Endothelial cell of umbilical vein (primary cell): ENCODE measurements at regions not wholly inside any gene's neighbourhood (a gene's known extent, or its start where the extent isn't known, plus 50 kb on each side); places are given as distances from the start of the nearest gene placed in this dataset.

Source experiments
- BruUV-seq: library from RNA; stranded (reverse); fragments of 400-500 nt; replicated peaks from 2 replicates; lab custom pipeline; 2021; lab: Mats Ljungman, UMichigan
- CTCF ChIA-PET: fragments of 300-600, 350-600 bp; sonication (Branson Sonifier 250); formaldehyde crosslinking; loops from one replicate; lab custom pipeline; 2021; ENCODE audit warnings: antibody characterized with exemption, inconsistent platforms; lab: Charles Lee
- POLR2A ChIA-PET: fragments of 300-600, 350-600 bp; sonication (Branson Sonifier 250); formaldehyde crosslinking; loops from one replicate; lab custom pipeline; 2021; ENCODE audit warnings: antibody characterized with exemption, inconsistent platforms; lab: Charles Lee
- DNase-seq: peaks from one replicate; pipeline ENCODE4 v3.0.0-alpha.2; 2011; ENCODE audit warnings: low read depth, low spot score
- FAIRE-seq: peaks from 2 replicates; lab custom pipeline; 2011; peaks lifted over from hg19 to GRCh38; lab: Jason Lieb, UNC
- H2AFZ ChIP-seq: 2 replicates; pipeline ENCODE4 v1.6.0; 2012; ENCODE audit warnings: low read depth, low read length, control low read depth, inconsistent platforms
- H3K27ac ChIP-seq: 2 replicates; pipeline ENCODE4 v1.5.1; 2011; ENCODE audit warnings: low read depth, mild to moderate bottlenecking, control low read depth, low read length, moderate library complexity; ENCODE audit not compliant: insufficient read depth
- H3K27me3 ChIP-seq, 2 experiments: 2 replicates each; pipeline versions ENCODE4 v1.6.0 to v1.6.1; 2011; ENCODE audit warnings: low read length in 2 of 2, mixed read lengths in 1 of 2; ENCODE audit not compliant: control insufficient read depth in 2 of 2, insufficient read depth in 2 of 2
- H3K36me3 ChIP-seq, 2 experiments: 2 replicates in 1 of 2; 3 replicates in 1 of 2; pipeline ENCODE4 v1.5.1; 2011; ENCODE audit warnings: low read length in 2 of 2, mild to moderate bottlenecking in 1 of 2, moderate library complexity in 1 of 2; ENCODE audit not compliant: control insufficient read depth in 2 of 2, insufficient read depth in 2 of 2; ENCODE audit errors: extremely low read depth in 1 of 2
- H3K4me1 ChIP-seq: 3 replicates; pipeline ENCODE4 v1.5.1; 2011; ENCODE audit warnings: mild to moderate bottlenecking, low read length; ENCODE audit not compliant: control insufficient read depth, insufficient read depth; ENCODE audit errors: extremely low read depth
- H3K4me2 ChIP-seq: 2 replicates; pipeline ENCODE4 v1.6.1; 2011; ENCODE audit warnings: low read length, control low read depth, mixed read lengths; ENCODE audit not compliant: insufficient read depth
- H3K4me3 ChIP-seq, 3 experiments: fragments of 200-600 bp in 1 of 3; sonication (generic), shearing (Covaris generic) in 1 of 3; replicated peaks in 1 of 3; 2 replicates each; pipeline ENCODE4 v1.5.1; 2011 to 2016; ENCODE audit warnings: control low read depth in 3 of 3, low read length in 3 of 3, mild to moderate bottlenecking in 2 of 3, inconsistent platforms in 1 of 3, low read depth in 1 of 3, moderate library complexity in 1 of 3; ENCODE audit not compliant: insufficient read depth in 1 of 3
- H3K79me2 ChIP-seq: 2 replicates; pipeline ENCODE4 v1.6.0; 2012; ENCODE audit warnings: low read length, inconsistent platforms; ENCODE audit not compliant: control insufficient read depth, insufficient read depth
- H3K9ac ChIP-seq: replicated peaks from 2 replicates; pipeline ENCODE3; 2011; ENCODE audit warnings: low read length, control low read depth; ENCODE audit not compliant: insufficient read depth; ENCODE audit errors: extremely low read depth
- H3K9me1 ChIP-seq: replicated peaks from 3 replicates; pipeline ENCODE4 v1.6.0; 2011; ENCODE audit warnings: mild to moderate bottlenecking, low read length; ENCODE audit not compliant: control insufficient read depth, insufficient read depth; ENCODE audit errors: extremely low read depth
- H3K9me3 ChIP-seq: replicated peaks from 2 replicates; pipeline ENCODE4 v1.5.1; 2012; ENCODE audit warnings: low read length, inconsistent platforms; ENCODE audit not compliant: control insufficient read depth, insufficient read depth
- H4K20me1 ChIP-seq: replicated peaks from 2 replicates; pipeline ENCODE3; 2011; ENCODE audit warnings: mild to moderate bottlenecking, low read length; ENCODE audit not compliant: control insufficient read depth, insufficient read depth; ENCODE audit errors: extremely low read depth
- EZH2 ChIP-seq: IDR thresholded peaks from 2 replicates; pipeline ENCODE4 v1.6.1; 2012; ENCODE audit warnings: borderline replicate concordance, low read depth, mild to moderate bottlenecking, moderate library complexity, low read length, inconsistent platforms; ENCODE audit not compliant: severe bottlenecking
- FOS ChIP-seq: IDR thresholded peaks from 2 replicates; pipeline ENCODE4 v1.6.1; 2011; ENCODE audit warnings: mild to moderate bottlenecking, low read length, moderate library complexity, borderline replicate concordance; ENCODE audit not compliant: insufficient read depth
- GATA2 ChIP-seq: IDR thresholded peaks from 2 replicates; pipeline ENCODE4 v1.7.0; 2011; ENCODE audit warnings: low read depth, mild to moderate bottlenecking, moderate library complexity, mixed read lengths, low read length; ENCODE audit not compliant: insufficient read length, insufficient read depth
- JUN ChIP-seq: IDR thresholded peaks from 2 replicates; pipeline ENCODE4 v1.6.1; 2011; ENCODE audit warnings: borderline replicate concordance, low read depth; ENCODE audit not compliant: insufficient read length, insufficient read depth
- MYC ChIP-seq: IDR thresholded peaks from one replicate; pipeline ENCODE4 v1.6.1; 2011; ENCODE audit warnings: mild to moderate bottlenecking, low read depth, low read length
- POLR2A ChIP-seq: IDR thresholded peaks from 2 replicates; pipeline ENCODE4 v1.6.1; 2012; ENCODE audit warnings: low read depth, mild to moderate bottlenecking, control low read depth, low read length
- POLR2AphosphoS5 ChIP-seq: IDR thresholded peaks from 2 replicates; pipeline ENCODE4 v1.6.1; 2012; ENCODE audit warnings: low read depth, mild to moderate bottlenecking, control low read depth, low read length, moderate library complexity; ENCODE audit not compliant: insufficient read depth
- dilution Hi-C: fragments of 300-500 bp; cut with MboI; formaldehyde crosslinking; loops from one replicate; pipeline ENCODE4 v1.15.0; 2019; ENCODE audit warnings: low sequenced_read_pairs; ENCODE audit not compliant: extremely low pct_ligation_motif_present
- intact Hi-C: fragments of 100-400 bp; cut with micrococcal nuclease; formaldehyde crosslinking; loops from one replicate; pipeline ENCODE4 v1.10.0; 2022
- TF ChIP-seq, protein P1 (sequence below), 2 donors: IDR thresholded peaks; 1 replicate in 1 of 2; 2 replicates in 1 of 2; pipeline ENCODE4 v1.5.1; 2011; ENCODE audit warnings: low read length in 2 of 2, mild to moderate bottlenecking in 2 of 2, moderate library complexity in 2 of 2, control low read depth in 1 of 2, inconsistent platforms in 1 of 2, low read depth in 1 of 2; ENCODE audit not compliant: insufficient read depth in 1 of 2; ENCODE audit errors: extremely low read depth in 1 of 2
- TF ChIP-seq, protein P2 (sequence below): IDR thresholded peaks from 2 replicates; pipeline ENCODE4 v1.6.1; 2011; ENCODE audit not compliant: insufficient read depth, insufficient read length

- DNase-seq: no peak
- FAIRE-seq: no peak
- Histone ChIP-seq H3K4me2 (no peak overlapping the region), H2AFZ (no peak overlapping the region), H4K20me1 (no peaks in the 10 kb centered on the region), H3K9me3 (peaks cover 2% of the 10 kb centered on the region), H3K36me3 (no peaks in the 10 kb centered on the region), H3K4me3 (no peak overlapping the region), H3K27me3 (no peaks in the 10 kb centered on the region), H3K9ac (no peak overlapping the region), H3K79me2 (no peaks in the 10 kb centered on the region), H3K27ac (no peak overlapping the region), H3K9me1 (no peaks in the 10 kb centered on the region), H3K4me1 (no peaks in the 10 kb centered on the region)
- intact Hi-C loops: no loop called here
- dilution Hi-C loops: no loop called here
- TF ChIP-seq POLR2AphosphoS5 (no peak), MYC (no peak), GATA2 (no peak), POLR2A (no peak), FOS (no peak), EZH2 (no peak), JUN (no peak)
- TF ChIP-seq, protein P1, sequence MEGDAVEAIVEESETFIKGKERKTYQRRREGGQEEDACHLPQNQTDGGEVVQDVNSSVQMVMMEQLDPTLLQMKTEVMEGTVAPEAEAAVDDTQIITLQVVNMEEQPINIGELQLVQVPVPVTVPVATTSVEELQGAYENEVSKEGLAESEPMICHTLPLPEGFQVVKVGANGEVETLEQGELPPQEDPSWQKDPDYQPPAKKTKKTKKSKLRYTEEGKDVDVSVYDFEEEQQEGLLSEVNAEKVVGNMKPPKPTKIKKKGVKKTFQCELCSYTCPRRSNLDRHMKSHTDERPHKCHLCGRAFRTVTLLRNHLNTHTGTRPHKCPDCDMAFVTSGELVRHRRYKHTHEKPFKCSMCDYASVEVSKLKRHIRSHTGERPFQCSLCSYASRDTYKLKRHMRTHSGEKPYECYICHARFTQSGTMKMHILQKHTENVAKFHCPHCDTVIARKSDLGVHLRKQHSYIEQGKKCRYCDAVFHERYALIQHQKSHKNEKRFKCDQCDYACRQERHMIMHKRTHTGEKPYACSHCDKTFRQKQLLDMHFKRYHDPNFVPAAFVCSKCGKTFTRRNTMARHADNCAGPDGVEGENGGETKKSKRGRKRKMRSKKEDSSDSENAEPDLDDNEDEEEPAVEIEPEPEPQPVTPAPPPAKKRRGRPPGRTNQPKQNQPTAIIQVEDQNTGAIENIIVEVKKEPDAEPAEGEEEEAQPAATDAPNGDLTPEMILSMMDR (IDR thresholded peaks at IDR 0.05; ENCODE audit: extremely low read depth in 1 of 2, insufficient read depth in 1 of 2, low read depth in 1 of 2, low read length in 2 of 2): no peak
- TF ChIP-seq, protein P2, sequence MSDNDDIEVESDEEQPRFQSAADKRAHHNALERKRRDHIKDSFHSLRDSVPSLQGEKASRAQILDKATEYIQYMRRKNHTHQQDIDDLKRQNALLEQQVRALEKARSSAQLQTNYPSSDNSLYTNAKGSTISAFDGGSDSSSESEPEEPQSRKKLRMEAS: no peak
- CTCF ChIA-PET: no interaction called here
- POLR2A ChIA-PET: no interaction called here
- no TSS peak for BruUV-seq
These were observed 658.0 kb upstream of the MDGA2 start for GRCh38 chr14:48333221-48333920.
